ENCODE measurements at regions not wholly inside any gene's neighbourhood (a gene's known extent, or its start where the extent isn't known, plus 50 kb on each side); places are given as distances from the start of the nearest gene placed in this dataset.

GRCh38 chr5:166370928-166371690, 1920.3 kb upstream of the WWC1 start:
- H3K27ac Mint-ChIP-seq, result no peak overlapping the region
- H3K4me1 Mint-ChIP-seq, result no peaks in the 10 kb centered on the region
- Histone ChIP-seq H3K27ac (ENCODE audit: insufficient read depth, low read length, poor library complexity, severe bottlenecking) (no peak overlapping the region), H3K9me3 (ENCODE audit: control insufficient read depth in 2 of 2, low read length in 2 of 2) (peaks cover 0 to 6% of the 10 kb centered on the region in 2 experiments), H3K4me3 (ENCODE audit: low read depth, low read length) (no peak overlapping the region), H3K27me3 (ENCODE audit: control insufficient read depth, insufficient read depth, low read length) (no peaks in the 10 kb centered on the region), H3K4me1 (ENCODE audit: control insufficient read depth, insufficient read depth, low read length, poor library complexity, severe bottlenecking) (no peaks in the 10 kb centered on the region), H3K36me3 (ENCODE audit: control insufficient read depth, insufficient read depth, low read length) (no peaks in the 10 kb centered on the region)
- ATAC-seq (ENCODE audit: low read depth in 2 of 2) (no peak), DNase-seq (no peak)
- H3K4me3 Mint-ChIP-seq, result no peak overlapping the region
- H3K36me3 Mint-ChIP-seq, result no peaks in the 10 kb centered on the region
- peaks cover 0 to 13% (median 5%) of the 10 kb centered on the region in 7 donors for H3K9me3 Mint-ChIP-seq
- no peaks in the 10 kb centered on the region for H3K27me3 Mint-ChIP-seq

- H3K27me3 ChIP-seq (ENCODE audit: control insufficient read depth, insufficient read depth, low read length), result no peaks in the 10 kb centered on the region
- Mint-ChIP-seq H3K4me3 (no peak overlapping the region), H3K27me3 (no peaks in the 10 kb centered on the region), H3K27ac (no peak overlapping the region), H3K36me3 (no peaks in the 10 kb centered on the region), H3K9me3 (peaks cover 0 to 21% (median 6%) of the 10 kb centered on the region in 7 donors), H3K4me1 (no peaks in the 10 kb centered on the region)
- H3K36me3 ChIP-seq (ENCODE audit: control insufficient read depth, insufficient read depth, low read length), result no peaks in the 10 kb centered on the region
- no peak overlapping the region for H3K27ac ChIP-seq (ENCODE audit: insufficient read depth, low read length, poor library complexity, severe bottlenecking)
- no peak for DNase-seq
- H3K4me1 ChIP-seq (ENCODE audit: control insufficient read depth, insufficient read depth, low read length, poor library complexity, severe bottlenecking), result no peaks in the 10 kb centered on the region
- no peak for ATAC-seq (ENCODE audit: low read depth in 2 of 2)
- H3K4me3 ChIP-seq (ENCODE audit: low read depth, low read length), result no peak overlapping the region
- peaks cover 0 to 6% of the 10 kb centered on the region in 2 experiments for H3K9me3 ChIP-seq (ENCODE audit: control insufficient read depth in 2 of 2, low read length in 2 of 2)
Observed at GRCh38 chr5:166373817-166374216, 1917.6 kb upstream of the WWC1 start.

GRCh38 chr5:166377756-166378155, 1913.7 kb upstream of the WWC1 start:
- Mint-ChIP-seq H3K27ac (no peak overlapping the region), H3K4me1 (no peaks in the 10 kb centered on the region), H3K36me3 (no peaks in the 10 kb centered on the region), H3K9me3 (peaks cover 0 to 27% (median 8%) of the 10 kb centered on the region in 7 donors), H3K27me3 (no peaks in the 10 kb centered on the region), H3K4me3 (peak overlapping the region in 1 of 4 donors; percentile 69)
- Histone ChIP-seq H3K36me3 (ENCODE audit: control insufficient read depth, insufficient read depth, low read length) (no peaks in the 10 kb centered on the region), H3K4me3 (ENCODE audit: low read depth, low read length) (no peak overlapping the region), H3K27me3 (ENCODE audit: control insufficient read depth, insufficient read depth, low read length) (no peaks in the 10 kb centered on the region), H3K27ac (ENCODE audit: insufficient read depth, low read length, poor library complexity, severe bottlenecking) (no peak overlapping the region), H3K9me3 (ENCODE audit: control insufficient read depth in 2 of 2, low read length in 2 of 2) (peaks cover 0 to 7% of the 10 kb centered on the region in 2 experiments), H3K4me1 (ENCODE audit: control insufficient read depth, insufficient read depth, low read length, poor library complexity, severe bottlenecking) (no peaks in the 10 kb centered on the region)
- DNase-seq, result no peak
- no peak for ATAC-seq (ENCODE audit: low read depth in 2 of 2)

- Mint-ChIP-seq H3K4me1 (no peaks in the 10 kb centered on the region), H3K9me3 (peaks cover 0 to 22% (median 8%) of the 10 kb centered on the region in 7 donors), H3K4me3 (no peak overlapping the region), H3K27ac (no peak overlapping the region), H3K36me3 (no peaks in the 10 kb centered on the region), H3K27me3 (no peaks in the 10 kb centered on the region)
- no peak for ATAC-seq (ENCODE audit: low read depth in 2 of 2)
- Histone ChIP-seq H3K36me3 (ENCODE audit: control insufficient read depth, insufficient read depth, low read length) (no peaks in the 10 kb centered on the region), H3K27ac (ENCODE audit: insufficient read depth, low read length, poor library complexity, severe bottlenecking) (no peak overlapping the region), H3K27me3 (ENCODE audit: control insufficient read depth, insufficient read depth, low read length) (no peaks in the 10 kb centered on the region), H3K4me1 (ENCODE audit: control insufficient read depth, insufficient read depth, low read length, poor library complexity, severe bottlenecking) (no peaks in the 10 kb centered on the region), H3K4me3 (ENCODE audit: low read depth, low read length) (no peak overlapping the region), H3K9me3 (ENCODE audit: control insufficient read depth in 2 of 2, low read length in 2 of 2) (peaks cover 0 to 7% of the 10 kb centered on the region in 2 experiments)
- DNase-seq, result no peak
Observed at GRCh38 chr5:166379517-166379916, 1911.9 kb upstream of the WWC1 start.

- no peak overlapping the region for H3K27ac ChIP-seq (ENCODE audit: insufficient read depth, low read length, poor library complexity, severe bottlenecking)
- H3K9me3 Mint-ChIP-seq, result peaks cover 0 to 21% (median 9%) of the 10 kb centered on the region in 7 donors
- H3K36me3 Mint-ChIP-seq, result no peaks in the 10 kb centered on the region
- H3K27me3 ChIP-seq (ENCODE audit: control insufficient read depth, insufficient read depth, low read length), result no peaks in the 10 kb centered on the region
- no peak overlapping the region for H3K4me3 Mint-ChIP-seq
- no peak overlapping the region for H3K4me3 ChIP-seq (ENCODE audit: low read depth, low read length)
- H3K27ac Mint-ChIP-seq, result no peak overlapping the region
- DNase-seq (no peak), ATAC-seq (ENCODE audit: low read depth in 2 of 2) (no peak)
- H3K36me3 ChIP-seq (ENCODE audit: control insufficient read depth, insufficient read depth, low read length), result no peaks in the 10 kb centered on the region
- H3K9me3 ChIP-seq (ENCODE audit: control insufficient read depth in 2 of 2, low read length in 2 of 2), result peaks cover 0 to 12% of the 10 kb centered on the region in 2 experiments
- no peaks in the 10 kb centered on the region for H3K4me1 ChIP-seq (ENCODE audit: control insufficient read depth, insufficient read depth, low read length, poor library complexity, severe bottlenecking)
- H3K4me1 Mint-ChIP-seq, result no peaks in the 10 kb centered on the region
- H3K27me3 Mint-ChIP-seq, result no peaks in the 10 kb centered on the region
Observed at GRCh38 chr5:166382031-166382430, 1909.4 kb upstream of the WWC1 start.

GRCh38 chr5:166398131-166398530, 1893.3 kb upstream of the WWC1 start:
- Histone ChIP-seq H3K27ac (ENCODE audit: insufficient read depth, low read length, poor library complexity, severe bottlenecking) (no peak overlapping the region), H3K36me3 (ENCODE audit: control insufficient read depth, insufficient read depth, low read length) (no peaks in the 10 kb centered on the region), H3K4me3 (ENCODE audit: low read depth, low read length) (no peak overlapping the region), H3K4me1 (ENCODE audit: control insufficient read depth, insufficient read depth, low read length, poor library complexity, severe bottlenecking) (no peaks in the 10 kb centered on the region), H3K27me3 (ENCODE audit: control insufficient read depth, insufficient read depth, low read length) (no peaks in the 10 kb centered on the region), H3K9me3 (ENCODE audit: control insufficient read depth in 2 of 2, low read length in 2 of 2) (peaks cover 5 to 6% of the 10 kb centered on the region in 2 experiments)
- no peak overlapping the region for H3K4me3 Mint-ChIP-seq
- no peaks in the 10 kb centered on the region for H3K4me1 Mint-ChIP-seq
- H3K27me3 Mint-ChIP-seq, result no peaks in the 10 kb centered on the region
- H3K9me3 Mint-ChIP-seq, result peaks cover 4 to 16% (median 9%) of the 10 kb centered on the region in 7 donors
- no peak overlapping the region for H3K27ac Mint-ChIP-seq
- DNase-seq (no peak), ATAC-seq (ENCODE audit: low read depth in 2 of 2) (no peak)
- no peaks in the 10 kb centered on the region for H3K36me3 Mint-ChIP-seq

- H3K27ac Mint-ChIP-seq, result no peak overlapping the region
- peaks cover 0 to 17% (median 9%) of the 10 kb centered on the region in 7 donors for H3K9me3 Mint-ChIP-seq
- Histone ChIP-seq H3K4me3 (ENCODE audit: low read depth, low read length) (no peak overlapping the region), H3K4me1 (ENCODE audit: control insufficient read depth, insufficient read depth, low read length, poor library complexity, severe bottlenecking) (no peaks in the 10 kb centered on the region), H3K27me3 (ENCODE audit: control insufficient read depth, insufficient read depth, low read length) (no peaks in the 10 kb centered on the region), H3K36me3 (ENCODE audit: control insufficient read depth, insufficient read depth, low read length) (no peaks in the 10 kb centered on the region), H3K27ac (ENCODE audit: insufficient read depth, low read length, poor library complexity, severe bottlenecking) (no peak overlapping the region), H3K9me3 (ENCODE audit: control insufficient read depth in 2 of 2, low read length in 2 of 2) (peaks cover 0 to 6% of the 10 kb centered on the region in 2 experiments)
- DNase-seq (no peak), ATAC-seq (ENCODE audit: low read depth in 2 of 2) (no peak)
- H3K36me3 Mint-ChIP-seq, result no peaks in the 10 kb centered on the region
- no peaks in the 10 kb centered on the region for H3K4me1 Mint-ChIP-seq
- no peak overlapping the region for H3K4me3 Mint-ChIP-seq
- no peaks in the 10 kb centered on the region for H3K27me3 Mint-ChIP-seq
Observed at GRCh38 chr5:166399781-166400180, 1891.7 kb upstream of the WWC1 start.

GRCh38 chr5:166401391-166401790, 1890.1 kb upstream of the WWC1 start:
- Mint-ChIP-seq H3K27me3 (no peaks in the 10 kb centered on the region), H3K27ac (no peak overlapping the region), H3K9me3 (peaks cover 0 to 16% (median 6%) of the 10 kb centered on the region in 7 donors), H3K4me1 (no peaks in the 10 kb centered on the region), H3K4me3 (no peak overlapping the region), H3K36me3 (no peaks in the 10 kb centered on the region)
- peaks cover 0 to 5% of the 10 kb centered on the region in 2 experiments for H3K9me3 ChIP-seq (ENCODE audit: control insufficient read depth in 2 of 2, low read length in 2 of 2)
- H3K27ac ChIP-seq (ENCODE audit: insufficient read depth, low read length, poor library complexity, severe bottlenecking), result no peak overlapping the region
- no peak overlapping the region for H3K4me3 ChIP-seq (ENCODE audit: low read depth, low read length)
- no peaks in the 10 kb centered on the region for H3K36me3 ChIP-seq (ENCODE audit: control insufficient read depth, insufficient read depth, low read length)
- H3K4me1 ChIP-seq (ENCODE audit: control insufficient read depth, insufficient read depth, low read length, poor library complexity, severe bottlenecking), result no peaks in the 10 kb centered on the region
- no peak for ATAC-seq (ENCODE audit: low read depth in 2 of 2)
- no peak for DNase-seq
- H3K27me3 ChIP-seq (ENCODE audit: control insufficient read depth, insufficient read depth, low read length), result no peaks in the 10 kb centered on the region
